ENCODE measurements at regions not wholly inside any gene's neighbourhood (a gene's known extent, or its start where the extent isn't known, plus 50 kb on each side); places are given as distances from the start of the nearest gene placed in this dataset.

DNA sequence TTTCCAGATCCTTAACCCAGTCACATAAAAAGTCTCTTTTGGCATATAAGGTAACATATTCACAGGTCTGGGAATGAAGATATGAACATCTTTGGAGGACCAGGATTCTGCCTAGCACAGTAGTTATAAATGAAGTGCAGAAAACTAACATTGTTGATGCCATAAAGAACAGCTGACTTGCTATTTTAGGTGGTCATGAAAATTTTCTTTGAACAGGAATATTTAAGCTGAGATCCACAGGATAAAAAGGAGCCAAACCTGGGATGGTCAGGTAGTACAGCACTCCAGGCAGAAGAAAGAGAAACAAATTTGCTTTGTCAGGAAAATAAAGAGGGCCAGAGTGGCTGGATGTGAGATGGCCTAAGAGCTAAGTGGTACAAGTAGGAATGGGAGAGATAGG, 80.0 kb downstream of the CENPW start:
- Histone ChIP-seq H3K27me3 (ENCODE audit: control insufficient read depth, insufficient read depth, low read length) (no peaks in the 10 kb centered on the region), H3K27ac (ENCODE audit: low read length) (no peak overlapping the region), H3K4me3 (ENCODE audit: low read length) (no peak overlapping the region), H3K4me1 (ENCODE audit: control insufficient read depth, insufficient read depth, low read length) (no peaks in the 10 kb centered on the region), H3K36me3 (ENCODE audit: control insufficient read depth, insufficient read depth, low read length) (no peaks in the 10 kb centered on the region), H3K9me3 (ENCODE audit: control insufficient read depth, low read depth, low read length) (no peaks in the 10 kb centered on the region)
- no peak for DNase-seq

- Histone ChIP-seq H3K4me3 (ENCODE audit: low read length) (no peak overlapping the region), H3K9me3 (ENCODE audit: control insufficient read depth, low read depth, low read length) (no peaks in the 10 kb centered on the region), H3K36me3 (ENCODE audit: control insufficient read depth, insufficient read depth, low read length) (no peaks in the 10 kb centered on the region), H3K4me1 (ENCODE audit: control insufficient read depth, insufficient read depth, low read length) (no peaks in the 10 kb centered on the region), H3K27me3 (ENCODE audit: control insufficient read depth, insufficient read depth, low read length) (no peaks in the 10 kb centered on the region), H3K27ac (ENCODE audit: low read length) (no peak overlapping the region)
- WGBS (ENCODE audit: insufficient coverage, low lambda C conversion rate) = 60% methylated on average over 2 of the region's 2 CpGs
- no peak for DNase-seq
Measured at GRCh38 chr6:126422912-126423311, 83.0 kb downstream of the CENPW start.

DNA sequence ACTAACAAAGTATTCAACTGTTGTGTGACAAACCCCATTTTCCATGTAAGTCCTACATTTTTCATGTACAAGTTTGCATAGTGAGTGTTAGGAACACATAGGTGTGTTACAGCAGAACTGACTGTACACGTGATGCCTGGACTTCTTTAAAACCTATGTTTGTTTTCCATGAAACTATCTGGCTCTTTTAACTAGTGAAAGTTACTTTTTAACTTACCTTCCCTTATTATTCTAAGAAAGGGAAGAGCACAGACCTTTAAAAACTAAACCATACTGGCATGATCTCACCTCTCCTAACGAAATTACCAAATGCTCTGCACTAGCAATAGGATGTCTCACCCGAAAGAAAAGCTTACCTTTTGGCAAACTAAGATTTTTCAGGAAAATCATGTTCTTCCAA, 87.8 kb downstream of the CENPW start:
- Histone ChIP-seq H3K9me3 (ENCODE audit: control insufficient read depth, low read depth, low read length) (no peaks in the 10 kb centered on the region), H3K36me3 (ENCODE audit: control insufficient read depth, insufficient read depth, low read length) (no peaks in the 10 kb centered on the region), H3K4me3 (ENCODE audit: low read length) (no peak overlapping the region), H3K4me1 (ENCODE audit: control insufficient read depth, insufficient read depth, low read length) (no peaks in the 10 kb centered on the region), H3K27me3 (ENCODE audit: control insufficient read depth, insufficient read depth, low read length) (no peaks in the 10 kb centered on the region), H3K27ac (ENCODE audit: low read length) (no peak overlapping the region)
- 46% methylated on average over 3 of the region's 3 CpGs for WGBS (ENCODE audit: insufficient coverage, low lambda C conversion rate)
- no peak for DNase-seq

DNA sequence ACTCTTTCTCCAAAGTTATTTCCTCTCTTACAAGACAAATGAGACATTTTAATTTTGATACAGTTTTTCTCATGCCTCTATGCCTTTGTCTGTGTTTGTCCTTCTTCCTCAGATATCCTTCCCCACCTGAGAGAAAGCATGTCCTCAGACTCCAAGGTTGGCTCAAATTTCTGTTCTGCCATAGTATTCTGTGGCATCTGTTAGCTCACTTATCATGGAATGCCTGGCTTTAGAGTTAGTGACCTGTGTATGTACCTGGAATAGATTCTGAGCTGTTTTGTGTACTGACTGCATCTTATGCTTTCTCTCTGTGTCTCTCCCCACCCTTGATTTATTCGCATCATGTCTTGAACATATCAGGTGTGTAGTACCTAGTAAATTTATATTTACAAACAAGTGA, 90.0 kb downstream of the CENPW start:
- Histone ChIP-seq H3K4me3 (ENCODE audit: low read length) (no peak overlapping the region), H3K4me1 (ENCODE audit: control insufficient read depth, insufficient read depth, low read length) (no peaks in the 10 kb centered on the region), H3K36me3 (ENCODE audit: control insufficient read depth, insufficient read depth, low read length) (no peaks in the 10 kb centered on the region), H3K27me3 (ENCODE audit: control insufficient read depth, insufficient read depth, low read length) (no peaks in the 10 kb centered on the region), H3K9me3 (ENCODE audit: control insufficient read depth, low read depth, low read length) (no peaks in the 10 kb centered on the region), H3K27ac (ENCODE audit: low read length) (no peak overlapping the region)
- no peak for DNase-seq
- WGBS (ENCODE audit: insufficient coverage, low lambda C conversion rate) = 100% methylated on average over 1 of the region's 1 CpG

DNA sequence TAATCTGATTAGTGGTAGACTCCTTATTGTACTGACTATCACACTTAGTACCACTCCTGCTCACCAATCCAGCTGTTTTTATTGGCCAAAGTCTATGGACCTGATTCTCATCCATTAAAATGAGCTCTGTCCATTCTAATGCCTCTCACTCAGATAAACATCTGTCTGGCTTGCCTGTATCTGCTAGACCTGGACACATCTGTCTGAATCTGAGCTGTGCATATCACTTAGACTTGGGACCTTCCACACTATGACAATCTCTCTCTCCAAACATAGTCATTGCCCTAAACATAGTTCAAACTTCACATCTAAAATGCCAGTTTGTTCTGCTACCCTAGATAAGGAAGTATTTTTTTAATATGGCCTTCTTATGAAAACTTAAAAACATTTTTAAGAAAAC, 92.6 kb downstream of the CENPW start:
- Histone ChIP-seq H3K36me3 (ENCODE audit: control insufficient read depth, insufficient read depth, low read length) (no peaks in the 10 kb centered on the region), H3K27ac (ENCODE audit: low read length) (no peak overlapping the region), H3K4me1 (ENCODE audit: control insufficient read depth, insufficient read depth, low read length) (no peaks in the 10 kb centered on the region), H3K9me3 (ENCODE audit: control insufficient read depth, low read depth, low read length) (no peaks in the 10 kb centered on the region), H3K27me3 (ENCODE audit: control insufficient read depth, insufficient read depth, low read length) (no peaks in the 10 kb centered on the region), H3K4me3 (ENCODE audit: low read length) (no peak overlapping the region)
- no peak for DNase-seq

DNA sequence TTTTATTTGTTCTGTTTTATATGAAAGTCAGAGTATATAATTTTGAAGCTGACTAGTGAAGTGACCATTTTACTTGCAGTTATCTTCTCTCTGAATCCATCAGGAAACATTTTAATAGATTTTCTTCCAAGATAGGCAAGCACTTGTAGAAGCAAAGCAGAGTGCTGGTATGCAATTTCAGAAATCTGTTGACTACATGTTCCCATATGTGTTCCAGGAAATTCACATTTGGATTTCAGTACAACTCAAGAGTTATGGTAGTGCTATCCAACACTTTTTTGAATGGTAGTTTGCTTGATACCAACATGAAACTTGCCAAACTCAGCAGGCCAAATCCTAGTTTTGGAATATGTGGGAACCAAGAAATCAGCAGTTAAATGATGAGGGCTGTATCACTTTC, 94.0 kb downstream of the CENPW start:
- no peaks in the 10 kb centered on the region for H3K4me1 ChIP-seq (ENCODE audit: control insufficient read depth, insufficient read depth, low read length)

GRCh38 chr6:126437205-126437604, 97.3 kb downstream of the CENPW start:
- Histone ChIP-seq H3K9me3 (ENCODE audit: control insufficient read depth, low read depth, low read length) (no peaks in the 10 kb centered on the region), H3K27me3 (ENCODE audit: control insufficient read depth, insufficient read depth, low read length) (no peaks in the 10 kb centered on the region), H3K36me3 (ENCODE audit: control insufficient read depth, insufficient read depth, low read length) (no peaks in the 10 kb centered on the region), H3K4me1 (ENCODE audit: control insufficient read depth, insufficient read depth, low read length) (no peaks in the 10 kb centered on the region), H3K4me3 (ENCODE audit: low read length) (no peak overlapping the region), H3K27ac (ENCODE audit: low read length) (no peak overlapping the region)
- DNase-seq = no peak

More for the DNA sequence above, 94.0 kb downstream of the CENPW start:
- Histone ChIP-seq H3K36me3 (ENCODE audit: control insufficient read depth, insufficient read depth, low read length) (no peaks in the 10 kb centered on the region), H3K27me3 (ENCODE audit: control insufficient read depth, insufficient read depth, low read length) (no peaks in the 10 kb centered on the region), H3K9me3 (ENCODE audit: control insufficient read depth, low read depth, low read length) (no peaks in the 10 kb centered on the region), H3K4me3 (ENCODE audit: low read length) (no peak overlapping the region), H3K27ac (ENCODE audit: low read length) (no peak overlapping the region)
- DNase-seq = no peak

GRCh38 chr6:126439040-126439439, 99.1 kb downstream of the CENPW start:
- Histone ChIP-seq H3K4me1 (ENCODE audit: control insufficient read depth, insufficient read depth, low read length) (no peaks in the 10 kb centered on the region), H3K27ac (ENCODE audit: low read length) (no peak overlapping the region), H3K9me3 (ENCODE audit: control insufficient read depth, low read depth, low read length) (no peaks in the 10 kb centered on the region), H3K36me3 (ENCODE audit: control insufficient read depth, insufficient read depth, low read length) (no peaks in the 10 kb centered on the region), H3K27me3 (ENCODE audit: control insufficient read depth, insufficient read depth, low read length) (no peaks in the 10 kb centered on the region), H3K4me3 (ENCODE audit: low read length) (no peak overlapping the region)
- DNase-seq = no peak
- WGBS (ENCODE audit: insufficient coverage, low lambda C conversion rate) = no CpG with 5 or more reads among the region's 1 CpG

GRCh38 chr6:126440923-126441322, 101.0 kb downstream of the CENPW start:
- Histone ChIP-seq H3K27ac (ENCODE audit: low read length) (no peak overlapping the region), H3K4me1 (ENCODE audit: control insufficient read depth, insufficient read depth, low read length) (no peaks in the 10 kb centered on the region), H3K27me3 (ENCODE audit: control insufficient read depth, insufficient read depth, low read length) (no peaks in the 10 kb centered on the region), H3K36me3 (ENCODE audit: control insufficient read depth, insufficient read depth, low read length) (no peaks in the 10 kb centered on the region), H3K4me3 (ENCODE audit: low read length) (no peak overlapping the region), H3K9me3 (ENCODE audit: control insufficient read depth, low read depth, low read length) (no peaks in the 10 kb centered on the region)
- no CpG with 5 or more reads among the region's 2 CpGs for WGBS (ENCODE audit: insufficient coverage, low lambda C conversion rate)
- DNase-seq = no peak

DNA sequence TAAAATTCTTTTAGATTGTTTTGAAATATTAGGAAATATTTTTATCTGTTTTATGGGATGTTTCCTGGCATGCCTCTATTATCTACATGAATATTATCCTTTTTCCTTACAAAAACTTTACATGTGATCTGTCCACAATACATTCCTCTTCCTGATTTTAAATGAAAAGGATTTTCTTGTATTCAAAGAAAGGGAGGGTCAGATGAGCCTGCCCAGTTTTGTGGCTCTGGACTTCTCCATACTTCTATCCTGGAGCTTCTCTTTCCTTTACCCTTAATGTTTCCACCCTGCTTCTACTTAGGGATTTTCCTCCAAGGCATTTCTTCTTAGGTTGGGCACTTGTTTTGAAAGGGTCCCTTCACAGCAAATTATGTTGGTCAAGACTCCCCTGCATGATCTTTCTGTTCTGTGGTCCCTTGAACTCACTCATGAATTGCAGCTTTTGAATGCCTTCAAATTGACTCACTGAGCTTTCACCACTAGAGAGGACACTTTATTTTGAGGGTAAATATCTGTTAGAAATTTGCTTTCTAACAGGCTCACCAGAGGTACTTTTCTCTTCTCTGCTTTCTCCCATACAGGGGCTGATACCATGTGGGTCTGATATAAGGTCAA, 104.9 kb downstream of the CENPW start:
- Histone ChIP-seq H3K9me3 (ENCODE audit: control insufficient read depth, low read depth, low read length) (no peaks in the 10 kb centered on the region), H3K36me3 (ENCODE audit: control insufficient read depth, insufficient read depth, low read length) (no peaks in the 10 kb centered on the region), H3K4me3 (ENCODE audit: low read length) (no peak overlapping the region), H3K27ac (ENCODE audit: low read length) (no peak overlapping the region), H3K27me3 (ENCODE audit: control insufficient read depth, insufficient read depth, low read length) (no peaks in the 10 kb centered on the region), H3K4me1 (ENCODE audit: control insufficient read depth, insufficient read depth, low read length) (no peaks in the 10 kb centered on the region)
- no peak for DNase-seq

GRCh38 chr6:126446248-126446647, 106.3 kb downstream of the CENPW start:
- no peak overlapping the region for H3K4me3 ChIP-seq (ENCODE audit: low read length)
- no peaks in the 10 kb centered on the region for H3K9me3 ChIP-seq (ENCODE audit: control insufficient read depth, low read depth, low read length)
- no peaks in the 10 kb centered on the region for H3K4me1 ChIP-seq (ENCODE audit: control insufficient read depth, insufficient read depth, low read length)
- H3K27me3 ChIP-seq (ENCODE audit: control insufficient read depth, insufficient read depth, low read length) = no peaks in the 10 kb centered on the region
- H3K36me3 ChIP-seq (ENCODE audit: control insufficient read depth, insufficient read depth, low read length) = no peaks in the 10 kb centered on the region
- no peak overlapping the region for H3K27ac ChIP-seq (ENCODE audit: low read length)
- DNase-seq = no peak

DNA sequence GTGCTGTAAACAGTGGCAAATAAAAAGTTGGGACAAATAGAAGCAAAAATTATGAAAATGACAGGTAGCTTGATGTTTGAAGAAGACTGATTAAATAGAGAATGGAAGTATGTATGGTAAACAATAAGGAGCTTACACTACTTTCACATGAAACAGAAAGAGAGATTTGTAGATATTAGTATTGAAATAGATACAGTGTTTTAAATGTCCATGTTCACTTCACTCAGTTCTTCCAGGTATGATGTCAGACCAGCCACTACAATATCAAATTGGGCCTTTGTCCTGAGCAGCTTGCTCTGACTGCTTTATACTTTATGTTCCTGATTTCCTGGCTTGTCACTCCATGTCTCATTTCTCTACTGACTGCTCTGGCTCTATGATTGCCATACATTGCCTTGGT, 107.5 kb downstream of the CENPW start:
- no peak overlapping the region for H3K27ac ChIP-seq (ENCODE audit: low read length)
- no peaks in the 10 kb centered on the region for H3K9me3 ChIP-seq (ENCODE audit: control insufficient read depth, low read depth, low read length)
- no peak overlapping the region for H3K4me3 ChIP-seq (ENCODE audit: low read length)
- H3K4me1 ChIP-seq (ENCODE audit: control insufficient read depth, insufficient read depth, low read length) = no peaks in the 10 kb centered on the region
- H3K27me3 ChIP-seq (ENCODE audit: control insufficient read depth, insufficient read depth, low read length) = no peaks in the 10 kb centered on the region
- no peak for DNase-seq
- H3K36me3 ChIP-seq (ENCODE audit: control insufficient read depth, insufficient read depth, low read length) = no peaks in the 10 kb centered on the region

Data from large intestine (tissue), 3 donors.